LNCAP (cell line): ENCODE measurements at regions not wholly inside any gene's neighbourhood (a gene's known extent, or its start where the extent isn't known, plus 50 kb on each side); places are given as distances from the start of the nearest gene placed in this dataset.

Experiments
- TF ChIP-seq, protein P1 (sequence below): fragments of 450-650 bp; IDR thresholded peaks from 2 replicates; pipeline ENCODE4 v1.5.1; 2017; ENCODE audit warnings: mild to moderate bottlenecking

GRCh38 chr3:152176998-152177397 is 91.7 kb upstream of the MBNL1 start:
- TF ChIP-seq, protein P1, sequence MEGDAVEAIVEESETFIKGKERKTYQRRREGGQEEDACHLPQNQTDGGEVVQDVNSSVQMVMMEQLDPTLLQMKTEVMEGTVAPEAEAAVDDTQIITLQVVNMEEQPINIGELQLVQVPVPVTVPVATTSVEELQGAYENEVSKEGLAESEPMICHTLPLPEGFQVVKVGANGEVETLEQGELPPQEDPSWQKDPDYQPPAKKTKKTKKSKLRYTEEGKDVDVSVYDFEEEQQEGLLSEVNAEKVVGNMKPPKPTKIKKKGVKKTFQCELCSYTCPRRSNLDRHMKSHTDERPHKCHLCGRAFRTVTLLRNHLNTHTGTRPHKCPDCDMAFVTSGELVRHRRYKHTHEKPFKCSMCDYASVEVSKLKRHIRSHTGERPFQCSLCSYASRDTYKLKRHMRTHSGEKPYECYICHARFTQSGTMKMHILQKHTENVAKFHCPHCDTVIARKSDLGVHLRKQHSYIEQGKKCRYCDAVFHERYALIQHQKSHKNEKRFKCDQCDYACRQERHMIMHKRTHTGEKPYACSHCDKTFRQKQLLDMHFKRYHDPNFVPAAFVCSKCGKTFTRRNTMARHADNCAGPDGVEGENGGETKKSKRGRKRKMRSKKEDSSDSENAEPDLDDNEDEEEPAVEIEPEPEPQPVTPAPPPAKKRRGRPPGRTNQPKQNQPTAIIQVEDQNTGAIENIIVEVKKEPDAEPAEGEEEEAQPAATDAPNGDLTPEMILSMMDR: no peak

DNA sequence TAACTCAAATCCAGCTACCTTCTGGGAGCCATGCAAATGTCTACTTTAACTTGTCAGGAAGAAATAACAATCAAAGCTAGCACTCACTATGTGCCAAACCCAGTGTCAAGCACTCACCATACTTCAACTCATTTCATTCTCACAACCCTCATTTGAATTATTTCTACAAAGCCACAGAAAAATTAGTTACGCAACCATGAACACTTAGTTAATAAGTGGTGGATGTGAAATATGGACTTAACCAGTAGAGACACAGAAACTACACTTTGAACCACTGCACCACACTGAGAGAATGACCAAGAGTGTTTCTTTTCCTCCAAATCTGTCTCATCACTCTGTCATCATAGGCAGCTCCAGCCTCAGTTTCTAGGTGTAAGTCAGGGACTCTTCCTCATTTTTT is 91.0 kb upstream of the MBNL1 start:
- TF ChIP-seq, protein P1: no peak

DNA sequence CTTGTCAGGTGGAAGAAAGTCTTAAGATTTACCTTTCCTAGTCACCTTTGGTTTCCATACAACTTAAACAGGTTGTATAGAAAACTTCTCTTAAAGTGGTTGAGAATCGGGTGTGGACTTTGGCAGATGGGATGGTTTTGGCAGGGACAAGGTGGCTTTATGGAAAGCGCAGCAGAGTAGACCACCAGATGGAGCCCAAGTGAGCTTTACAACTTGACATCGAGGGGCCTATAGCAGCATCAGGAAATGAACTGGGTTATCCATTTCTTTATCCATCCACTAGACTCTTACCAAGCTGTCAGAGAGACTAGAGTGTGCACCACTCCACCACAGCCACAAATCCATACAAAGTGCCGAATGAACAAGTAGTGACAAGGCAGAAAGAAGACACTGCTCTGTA is 85.3 kb upstream of the MBNL1 start:
- TF ChIP-seq, protein P1: no peak; the same call in 1 of the 2 replicates

GRCh38 chr3:152184971-152185686 is 83.6 kb upstream of the MBNL1 start:
- TF ChIP-seq, protein P1: no peak

- TF ChIP-seq, protein P1: no peak
Observed at GRCh38 chr3:152185891-152186630, 82.7 kb upstream of the MBNL1 start.

DNA sequence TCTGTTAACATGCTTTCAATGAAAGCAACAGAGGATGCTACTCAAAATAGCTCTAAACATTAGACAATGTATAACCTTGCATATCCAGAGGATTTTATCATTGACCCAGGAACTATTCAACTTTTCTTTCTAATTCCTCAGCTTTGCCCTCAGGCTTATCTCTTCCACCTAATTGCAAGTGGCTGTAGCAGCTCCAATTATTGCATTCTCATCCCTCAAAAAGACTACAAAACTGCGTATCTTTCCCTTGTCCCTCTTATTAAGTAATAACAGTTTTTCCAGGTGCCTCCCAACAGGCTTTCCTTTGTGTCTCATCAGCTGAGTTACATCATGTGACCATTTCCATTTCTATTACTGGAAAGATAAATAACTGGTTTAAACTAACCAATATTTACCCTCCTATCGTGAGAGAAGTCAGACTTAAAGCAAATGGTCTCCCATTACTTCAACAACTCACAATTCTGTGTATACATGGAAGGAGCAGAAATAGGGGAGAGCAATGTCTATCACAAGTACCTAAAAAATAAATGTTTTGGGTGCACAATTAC is 78.0 kb upstream of the MBNL1 start:
- TF ChIP-seq, protein P1: no peak

GRCh38 chr3:152192050-152192449 is 76.7 kb upstream of the MBNL1 start:
- TF ChIP-seq, protein P1: no peak
